ENCODE measurements at regions not wholly inside any gene's neighbourhood (a gene's known extent, or its start where the extent isn't known, plus 50 kb on each side); places are given as distances from the start of the nearest gene placed in this dataset.
"Not testable (repeated sequence)": the region's sequence is repeated elsewhere in the genome, so short reads cannot be mapped to it uniquely, and the experiment has no call there.

DNA sequence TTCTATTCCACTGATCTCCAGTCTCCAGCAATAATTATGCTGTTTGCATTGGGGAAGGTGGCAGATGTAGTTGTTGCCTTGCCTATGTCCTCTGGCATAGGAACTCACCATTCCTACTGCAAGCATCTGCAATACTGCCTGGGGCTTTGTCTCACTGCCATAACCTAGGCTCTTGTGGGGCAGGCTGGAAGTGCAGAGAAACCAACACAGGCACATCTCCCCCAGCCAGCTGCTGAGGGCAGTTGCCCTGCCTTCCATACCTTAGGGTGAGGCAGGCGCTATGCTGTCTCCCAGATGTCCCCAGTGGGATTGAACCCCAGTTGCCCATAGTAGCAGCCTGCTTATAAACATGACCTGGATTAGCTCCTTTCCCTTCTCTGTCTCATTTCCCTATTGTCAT lies 128.1 kb downstream of the NPIPA7 start:
- H3K9me3 ChIP-seq (ENCODE audit: control insufficient read depth in 2 of 2, insufficient read depth in 1 of 2, low read depth in 1 of 2, low read length in 1 of 2); H3K27ac ChIP-seq (ENCODE audit: low read depth in 2 of 2, low read length in 1 of 2); H3K4me1 ChIP-seq (ENCODE audit: control insufficient read depth in 2 of 2, insufficient read depth in 2 of 2, low read length in 1 of 2); H3K36me3 ChIP-seq (ENCODE audit: control insufficient read depth in 2 of 2, insufficient read depth in 2 of 2, low read length in 1 of 2); H3K4me3 ChIP-seq (ENCODE audit: low read depth in 1 of 2, low read length in 2 of 2); H3K27me3 ChIP-seq (ENCODE audit: control insufficient read depth in 1 of 2, insufficient read depth in 2 of 2, low read length in 2 of 2): not testable (repeated sequence)
- WGBS, 2 donors = no CpG with 5 or more reads among the region's 1 CpG

- H3K27ac ChIP-seq (ENCODE audit: low read depth in 2 of 2, low read length in 1 of 2); H3K27me3 ChIP-seq (ENCODE audit: control insufficient read depth in 1 of 2, insufficient read depth in 2 of 2, low read length in 2 of 2); H3K4me3 ChIP-seq (ENCODE audit: low read depth in 1 of 2, low read length in 2 of 2); H3K4me1 ChIP-seq (ENCODE audit: control insufficient read depth in 2 of 2, insufficient read depth in 2 of 2, low read length in 1 of 2); H3K36me3 ChIP-seq (ENCODE audit: control insufficient read depth in 2 of 2, insufficient read depth in 2 of 2, low read length in 1 of 2); H3K9me3 ChIP-seq (ENCODE audit: control insufficient read depth in 2 of 2, insufficient read depth in 1 of 2, low read depth in 1 of 2, low read length in 1 of 2): not testable (repeated sequence)
- WGBS, 2 donors = no CpG with 5 or more reads among the region's 2 CpGs
These were observed 129.4 kb downstream of the NPIPA7 start for GRCh38 chr16:16508344-16508743.

DNA sequence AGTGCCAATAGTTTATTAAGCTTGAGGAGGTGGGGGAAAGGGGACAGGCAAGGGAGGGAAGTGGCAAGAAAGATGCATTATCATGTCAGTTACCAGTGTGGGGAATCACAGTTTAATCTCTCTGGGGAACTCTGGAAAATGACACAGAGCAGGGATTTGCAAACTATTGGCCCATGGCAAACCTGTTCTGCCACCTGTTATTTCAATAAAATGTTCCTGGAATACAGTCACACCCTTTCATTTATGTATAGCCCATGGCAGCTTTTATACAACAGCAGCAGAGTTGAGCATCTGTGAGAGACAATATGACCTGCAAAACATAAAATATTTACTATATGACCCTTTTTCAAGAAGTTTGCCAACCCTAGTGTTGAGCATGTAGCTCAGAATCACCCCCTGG lies 140.5 kb downstream of the NPIPA7 start:
- not testable (repeated sequence) for H3K27me3 ChIP-seq (ENCODE audit: control insufficient read depth in 1 of 2, insufficient read depth in 2 of 2, low read length in 2 of 2); H3K4me1 ChIP-seq (ENCODE audit: control insufficient read depth in 2 of 2, insufficient read depth in 2 of 2, low read length in 1 of 2); H3K4me3 ChIP-seq (ENCODE audit: low read depth in 1 of 2, low read length in 2 of 2); H3K27ac ChIP-seq (ENCODE audit: low read depth in 2 of 2, low read length in 1 of 2); H3K9me3 ChIP-seq (ENCODE audit: control insufficient read depth in 2 of 2, insufficient read depth in 1 of 2, low read depth in 1 of 2, low read length in 1 of 2); H3K36me3 ChIP-seq (ENCODE audit: control insufficient read depth in 2 of 2, insufficient read depth in 2 of 2, low read length in 1 of 2)

DNA sequence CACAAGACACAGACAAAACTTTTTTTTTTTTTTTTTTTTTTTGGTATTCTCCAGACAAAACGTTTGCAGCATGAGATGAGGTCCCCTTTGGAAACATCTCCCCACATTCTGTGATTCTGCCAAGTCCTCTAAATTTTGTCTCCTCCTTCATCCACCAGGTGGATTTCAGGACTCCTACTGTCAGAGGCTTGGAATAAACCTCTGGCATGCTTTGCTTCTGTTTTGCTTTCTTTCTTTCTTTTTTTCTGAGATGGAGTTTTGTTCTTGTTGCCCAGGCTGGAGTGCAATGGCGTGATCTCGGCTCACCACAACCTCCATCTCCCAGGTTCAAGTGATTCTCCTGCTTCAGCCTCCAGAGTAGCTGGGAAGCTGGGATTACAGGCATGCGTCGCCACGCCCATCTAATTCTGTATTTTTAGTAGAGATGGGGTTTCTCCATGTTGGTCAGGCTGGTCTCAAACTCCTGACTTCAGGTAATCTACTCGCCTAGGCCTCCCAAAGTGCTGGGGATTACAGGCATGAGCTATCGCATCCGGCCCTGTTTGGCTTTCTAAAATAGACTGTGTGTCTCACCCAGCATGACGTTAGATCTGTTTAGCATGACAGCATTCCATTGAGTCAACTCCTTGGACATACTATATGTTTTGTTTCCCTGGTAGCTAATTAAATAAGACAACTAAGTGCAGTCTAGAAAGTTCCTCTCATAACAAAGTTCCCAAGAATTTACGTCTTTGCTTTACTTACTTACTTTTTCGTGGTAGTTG lies 142.5 kb downstream of the NPIPA7 start:
- not testable (repeated sequence) for H3K4me3 ChIP-seq (ENCODE audit: low read depth in 1 of 2, low read length in 2 of 2); H3K27me3 ChIP-seq (ENCODE audit: control insufficient read depth in 1 of 2, insufficient read depth in 2 of 2, low read length in 2 of 2); H3K36me3 ChIP-seq (ENCODE audit: control insufficient read depth in 2 of 2, insufficient read depth in 2 of 2, low read length in 1 of 2); H3K9me3 ChIP-seq (ENCODE audit: control insufficient read depth in 2 of 2, insufficient read depth in 1 of 2, low read depth in 1 of 2, low read length in 1 of 2); H3K4me1 ChIP-seq (ENCODE audit: control insufficient read depth in 2 of 2, insufficient read depth in 2 of 2, low read length in 1 of 2); H3K27ac ChIP-seq (ENCODE audit: low read depth in 2 of 2, low read length in 1 of 2)
- WGBS, 2 donors = 36% methylated on average over 1 of the region's 12 CpGs; no CpG with 5 or more reads in 1 of the 2 donors

DNA sequence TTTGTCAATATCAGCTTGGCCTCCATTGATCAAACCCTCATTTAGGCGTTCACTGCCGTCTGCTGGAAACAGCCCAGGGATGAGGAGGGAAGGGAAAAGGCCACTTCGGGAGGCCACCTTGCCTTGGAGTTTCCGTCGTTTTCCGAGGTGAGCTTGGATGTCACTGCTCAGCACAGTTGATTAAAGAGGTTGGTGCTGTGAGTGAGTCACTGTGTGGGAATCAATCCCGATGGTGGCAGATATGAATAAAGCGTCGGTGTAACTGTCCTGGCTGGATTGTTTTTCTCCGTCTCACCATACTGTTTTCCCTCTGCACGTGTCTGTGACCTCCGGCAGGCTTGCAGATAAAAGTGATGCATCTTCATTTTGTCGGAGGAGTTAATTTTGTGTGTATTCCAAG lies 148.1 kb downstream of the NPIPA7 start:
- not testable (repeated sequence) for H3K27ac ChIP-seq (ENCODE audit: low read depth in 2 of 2, low read length in 1 of 2); H3K36me3 ChIP-seq (ENCODE audit: control insufficient read depth in 2 of 2, insufficient read depth in 2 of 2, low read length in 1 of 2); H3K4me1 ChIP-seq (ENCODE audit: control insufficient read depth in 2 of 2, insufficient read depth in 2 of 2, low read length in 1 of 2); H3K9me3 ChIP-seq (ENCODE audit: control insufficient read depth in 2 of 2, insufficient read depth in 1 of 2, low read depth in 1 of 2, low read length in 1 of 2); H3K27me3 ChIP-seq (ENCODE audit: control insufficient read depth in 1 of 2, insufficient read depth in 2 of 2, low read length in 2 of 2); H3K4me3 ChIP-seq (ENCODE audit: low read depth in 1 of 2, low read length in 2 of 2)
- WGBS, 2 donors = 51 to 65% methylated on average over 3 to 4 of the region's 13 CpGs

DNA sequence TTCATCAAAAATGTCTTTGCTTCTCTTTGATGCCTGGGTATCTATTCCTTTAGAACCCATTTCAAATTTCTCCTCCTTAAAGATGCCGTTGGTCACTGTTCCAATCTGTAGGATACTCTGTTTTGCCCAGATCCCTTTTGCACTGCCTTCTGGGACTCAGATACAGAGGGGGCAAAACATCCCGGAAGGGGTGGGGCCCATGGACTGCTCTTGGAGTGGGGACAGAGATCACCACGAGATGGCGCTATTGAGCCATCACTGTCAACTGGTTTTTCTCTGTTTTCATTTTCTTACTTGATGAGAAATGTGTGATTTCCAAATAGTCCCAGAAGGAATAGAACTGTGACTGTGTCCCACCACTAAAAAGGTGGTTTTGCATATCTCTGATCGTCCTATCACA lies 151.8 kb downstream of the NPIPA7 start:
- not testable (repeated sequence) for H3K27ac ChIP-seq (ENCODE audit: low read depth in 2 of 2, low read length in 1 of 2); H3K4me3 ChIP-seq (ENCODE audit: low read depth in 1 of 2, low read length in 2 of 2); H3K36me3 ChIP-seq (ENCODE audit: control insufficient read depth in 2 of 2, insufficient read depth in 2 of 2, low read length in 1 of 2); H3K9me3 ChIP-seq (ENCODE audit: control insufficient read depth in 2 of 2, insufficient read depth in 1 of 2, low read depth in 1 of 2, low read length in 1 of 2); H3K4me1 ChIP-seq (ENCODE audit: control insufficient read depth in 2 of 2, insufficient read depth in 2 of 2, low read length in 1 of 2); H3K27me3 ChIP-seq (ENCODE audit: control insufficient read depth in 1 of 2, insufficient read depth in 2 of 2, low read length in 2 of 2)
- WGBS, 2 donors = 42 to 56% methylated on average over 1 of the region's 5 CpGs

DNA sequence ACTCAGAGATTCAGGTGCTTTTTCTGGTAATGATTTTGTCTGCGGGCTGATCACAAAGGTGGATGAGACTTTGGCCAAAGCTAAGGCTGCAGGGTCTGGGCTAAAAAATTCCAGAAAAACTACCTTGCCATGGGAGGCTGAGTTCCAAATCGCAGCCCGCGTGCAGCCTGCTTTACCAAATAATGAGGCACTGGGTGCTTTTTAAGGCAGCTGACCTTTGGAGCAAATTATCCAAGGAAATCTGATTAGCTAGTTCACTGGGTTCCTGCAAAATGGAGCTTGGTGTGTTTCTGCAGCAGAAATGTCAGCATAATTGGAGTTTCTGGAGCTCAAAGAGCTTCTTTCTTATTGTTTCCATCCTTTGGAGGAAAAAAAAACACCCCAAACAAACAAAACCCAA lies 156.6 kb downstream of the NPIPA7 start:
- 60 to 80% methylated on average over 3 of the region's 4 CpGs for WGBS, 2 donors
- not testable (repeated sequence) for H3K36me3 ChIP-seq (ENCODE audit: control insufficient read depth in 2 of 2, insufficient read depth in 2 of 2, low read length in 1 of 2); H3K4me1 ChIP-seq (ENCODE audit: control insufficient read depth in 2 of 2, insufficient read depth in 2 of 2, low read length in 1 of 2); H3K9me3 ChIP-seq (ENCODE audit: control insufficient read depth in 2 of 2, insufficient read depth in 1 of 2, low read depth in 1 of 2, low read length in 1 of 2); H3K27ac ChIP-seq (ENCODE audit: low read depth in 2 of 2, low read length in 1 of 2); H3K4me3 ChIP-seq (ENCODE audit: low read depth in 1 of 2, low read length in 2 of 2); H3K27me3 ChIP-seq (ENCODE audit: control insufficient read depth in 1 of 2, insufficient read depth in 2 of 2, low read length in 2 of 2)

DNA sequence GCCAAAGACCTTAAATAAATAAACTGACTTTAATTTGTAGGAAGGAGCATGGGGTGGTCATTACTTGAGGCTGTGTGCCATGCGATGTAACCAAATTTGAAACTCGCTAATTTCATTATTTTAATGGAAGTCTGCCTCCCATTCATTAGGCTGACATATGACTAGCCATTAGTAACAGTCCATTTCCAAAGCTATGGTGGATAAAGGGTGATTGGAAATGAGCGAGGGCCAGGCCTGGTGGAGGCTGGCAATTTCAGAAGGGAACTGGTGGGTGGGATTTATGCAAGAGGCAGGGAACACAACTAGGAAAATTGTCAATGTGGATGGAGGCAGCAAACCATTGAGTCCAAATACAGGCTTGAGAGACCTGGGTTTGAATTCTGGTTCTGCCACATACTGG lies 157.2 kb downstream of the NPIPA7 start:
- H3K4me1 ChIP-seq (ENCODE audit: control insufficient read depth in 2 of 2, insufficient read depth in 2 of 2, low read length in 1 of 2); H3K4me3 ChIP-seq (ENCODE audit: low read depth in 1 of 2, low read length in 2 of 2); H3K27ac ChIP-seq (ENCODE audit: low read depth in 2 of 2, low read length in 1 of 2); H3K36me3 ChIP-seq (ENCODE audit: control insufficient read depth in 2 of 2, insufficient read depth in 2 of 2, low read length in 1 of 2); H3K9me3 ChIP-seq (ENCODE audit: control insufficient read depth in 2 of 2, insufficient read depth in 1 of 2, low read depth in 1 of 2, low read length in 1 of 2); H3K27me3 ChIP-seq (ENCODE audit: control insufficient read depth in 1 of 2, insufficient read depth in 2 of 2, low read length in 2 of 2): not testable (repeated sequence)
- 83 to 84% methylated on average over 3 of the region's 3 CpGs for WGBS, 2 donors

GRCh38 chr16:16549710-16550109 lies 170.8 kb downstream of the NPIPA7 start:
- H3K4me3 ChIP-seq (ENCODE audit: low read depth in 1 of 2, low read length in 2 of 2); H3K36me3 ChIP-seq (ENCODE audit: control insufficient read depth in 2 of 2, insufficient read depth in 2 of 2, low read length in 1 of 2); H3K9me3 ChIP-seq (ENCODE audit: control insufficient read depth in 2 of 2, insufficient read depth in 1 of 2, low read depth in 1 of 2, low read length in 1 of 2); H3K27ac ChIP-seq (ENCODE audit: low read depth in 2 of 2, low read length in 1 of 2); H3K4me1 ChIP-seq (ENCODE audit: control insufficient read depth in 2 of 2, insufficient read depth in 2 of 2, low read length in 1 of 2); H3K27me3 ChIP-seq (ENCODE audit: control insufficient read depth in 1 of 2, insufficient read depth in 2 of 2, low read length in 2 of 2): not testable (repeated sequence)
- 55 to 56% methylated on average over 3 of the region's 3 CpGs for WGBS, 2 donors

DNA sequence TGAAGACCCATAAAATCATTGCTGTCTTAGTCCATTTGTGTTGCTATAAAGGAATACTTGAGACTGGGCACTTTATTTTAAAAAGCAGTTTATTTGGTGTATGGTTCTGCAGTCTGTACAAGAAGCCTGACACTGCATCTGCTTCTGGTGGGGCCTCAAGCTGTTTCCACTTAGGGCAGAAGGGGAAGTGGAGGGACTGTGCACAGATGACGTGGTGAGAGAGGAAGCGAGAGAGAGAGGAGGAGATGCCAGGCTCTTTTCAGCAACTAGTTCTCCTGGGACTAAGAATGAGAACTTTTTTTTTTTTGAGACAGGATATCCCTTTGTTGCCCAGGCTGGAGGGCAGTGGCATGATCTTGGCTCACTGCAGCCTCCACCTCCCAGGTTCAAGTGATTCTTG lies 171.9 kb downstream of the NPIPA7 start:
- not testable (repeated sequence) for H3K9me3 ChIP-seq (ENCODE audit: control insufficient read depth in 2 of 2, insufficient read depth in 1 of 2, low read depth in 1 of 2, low read length in 1 of 2); H3K36me3 ChIP-seq (ENCODE audit: control insufficient read depth in 2 of 2, insufficient read depth in 2 of 2, low read length in 1 of 2); H3K4me3 ChIP-seq (ENCODE audit: low read depth in 1 of 2, low read length in 2 of 2); H3K27ac ChIP-seq (ENCODE audit: low read depth in 2 of 2, low read length in 1 of 2); H3K4me1 ChIP-seq (ENCODE audit: control insufficient read depth in 2 of 2, insufficient read depth in 2 of 2, low read length in 1 of 2); H3K27me3 ChIP-seq (ENCODE audit: control insufficient read depth in 1 of 2, insufficient read depth in 2 of 2, low read length in 2 of 2)
- WGBS, 2 donors = 60 to 73% methylated on average over 2 of the region's 2 CpGs
